HG02623 (cell line): ENCODE measurements at regions not wholly inside any gene's neighbourhood (a gene's known extent, or its start where the extent isn't known, plus 50 kb on each side); places are given as distances from the start of the nearest gene placed in this dataset.

Experiments
- ATAC-seq: cut with Tn5 transposase; IDR thresholded peaks from one replicate; pipeline ENCODE4 v1.9.1; 2021; ENCODE audit warnings: moderate library complexity; ENCODE audit not compliant: unreplicated experiment

GRCh38 chr5:159735749-159736660 lies 180.3 kb upstream of the ADRA1B start:
- no peak for ATAC-seq

GRCh38 chr5:159736844-159737243 lies 179.4 kb upstream of the ADRA1B start:
- ATAC-seq, result no peak

DNA sequence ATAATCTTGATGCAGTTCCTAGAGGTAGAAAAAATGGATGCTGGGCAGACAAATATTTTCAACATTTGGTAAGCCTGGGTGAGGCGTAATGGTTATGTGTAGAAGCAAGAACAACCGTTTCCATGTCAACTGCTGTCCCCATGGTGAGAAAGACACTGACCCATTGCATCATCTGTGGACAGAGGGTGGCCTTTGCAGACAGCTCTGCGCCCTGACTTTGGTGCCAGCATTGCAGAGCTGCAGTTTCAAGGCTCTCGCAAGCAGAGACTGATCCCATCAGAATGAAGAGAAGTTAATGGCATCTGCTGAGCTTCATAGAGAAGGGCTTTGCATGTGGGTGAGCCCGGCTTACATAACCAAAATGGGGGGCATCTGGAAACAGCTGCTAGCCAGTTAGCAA lies 179.0 kb upstream of the ADRA1B start:
- no peak for ATAC-seq

DNA sequence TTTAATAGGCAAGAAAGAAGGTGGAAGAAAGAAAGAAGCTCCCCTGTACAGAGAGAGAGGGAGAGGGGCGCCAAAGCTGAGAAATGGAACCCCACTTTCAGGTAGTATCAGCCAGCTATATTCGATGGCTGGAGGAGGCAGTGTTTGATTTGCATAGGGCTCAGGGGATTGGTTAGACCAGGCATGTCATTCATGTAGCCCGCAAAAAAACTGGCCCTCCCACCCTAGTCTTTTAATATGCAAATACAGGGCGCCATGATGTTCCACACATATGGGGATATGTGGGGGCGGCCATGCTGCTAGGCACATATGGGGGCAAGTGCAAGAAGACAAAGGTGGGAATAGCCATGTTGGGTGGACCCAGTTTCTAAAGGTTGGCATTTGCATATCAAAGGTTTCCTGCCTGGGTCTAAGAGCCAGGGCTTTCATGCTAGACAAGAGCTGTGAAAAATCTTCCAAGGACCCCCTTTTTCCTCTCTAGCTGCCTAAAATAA lies 174.4 kb upstream of the ADRA1B start:
- ATAC-seq, result no peak

- no peak for ATAC-seq
Observed at GRCh38 chr5:159743234-159743633, 173.0 kb upstream of the ADRA1B start.

DNA sequence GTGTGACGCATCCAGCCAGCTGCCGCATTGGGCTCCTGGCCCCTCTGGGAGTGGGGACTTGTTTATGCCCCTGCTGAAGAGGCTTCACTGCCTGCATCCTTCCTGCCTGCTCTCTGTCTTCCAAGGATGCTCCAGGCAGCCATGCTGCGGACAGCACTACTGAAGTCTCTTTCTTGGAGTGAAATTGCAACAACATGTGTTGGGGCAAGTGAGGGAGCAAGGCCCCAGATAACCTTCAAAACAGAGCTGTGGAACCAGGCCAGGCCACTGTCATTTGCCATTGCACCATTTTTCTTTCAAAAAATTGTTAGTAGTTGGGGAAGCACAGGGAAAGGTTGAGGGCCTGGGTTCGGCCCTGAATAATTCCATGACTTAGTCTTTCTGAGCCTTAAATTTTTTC lies 169.6 kb upstream of the ADRA1B start:
- no peak for ATAC-seq

GRCh38 chr5:159749146-159749545 lies 167.1 kb upstream of the ADRA1B start:
- ATAC-seq, result no peak

GRCh38 chr5:159750226-159750625 lies 166.1 kb upstream of the ADRA1B start:
- ATAC-seq, result no peak

- no peak for ATAC-seq
Observed at GRCh38 chr5:159751459-159751858, 164.8 kb upstream of the ADRA1B start.

GRCh38 chr5:159752622-159753275 lies 163.5 kb upstream of the ADRA1B start:
- no peak for ATAC-seq

GRCh38 chr5:159758189-159758588 lies 158.1 kb upstream of the ADRA1B start:
- ATAC-seq, result no peak

GRCh38 chr5:159759791-159760290 lies 156.4 kb upstream of the ADRA1B start:
- ATAC-seq, result no peak

GRCh38 chr5:159762921-159763320 lies 153.4 kb upstream of the ADRA1B start:
- no peak for ATAC-seq

GRCh38 chr5:159763562-159763961 lies 152.7 kb upstream of the ADRA1B start:
- no peak for ATAC-seq

DNA sequence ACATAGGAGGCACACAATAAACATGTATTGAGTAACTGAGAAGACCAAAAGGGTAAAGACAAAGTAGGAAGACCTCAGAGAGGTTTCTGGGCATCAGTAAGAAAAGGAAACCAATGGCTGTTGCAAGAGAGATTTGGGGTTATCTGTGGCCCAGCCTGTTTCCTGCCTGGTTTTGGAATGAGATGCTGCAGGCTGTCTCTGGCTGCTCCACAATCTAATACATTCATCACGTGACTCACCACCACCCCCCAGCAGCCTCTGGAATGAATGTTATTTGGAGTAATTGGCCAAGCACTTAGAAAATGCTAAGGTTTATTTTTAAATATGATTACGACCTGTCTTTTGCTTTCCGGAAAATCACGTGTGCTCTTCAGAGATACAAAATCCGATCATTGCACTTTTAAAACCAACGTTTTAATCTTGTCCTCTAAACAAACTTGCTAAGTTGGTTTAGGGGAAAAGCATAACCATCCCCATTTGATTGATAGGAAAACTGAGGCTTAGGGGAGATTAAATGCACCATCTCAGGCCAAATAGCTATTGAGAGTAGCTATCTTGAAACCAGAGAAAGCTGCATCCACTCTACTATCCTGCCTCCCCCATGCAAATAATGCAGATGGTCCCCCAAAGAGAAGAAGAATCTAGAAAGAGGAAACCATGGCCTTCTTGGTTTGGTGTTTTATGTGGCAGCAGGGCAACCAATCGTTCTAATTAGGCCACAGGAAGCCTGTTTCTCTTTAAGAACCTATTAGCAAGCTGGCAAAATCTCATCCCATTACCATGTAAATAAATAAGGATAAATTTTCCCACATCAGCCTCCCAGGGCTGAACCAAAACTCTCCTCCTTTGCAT lies 151.8 kb upstream of the ADRA1B start:
- ATAC-seq, result no peak

GRCh38 chr5:159765135-159765433 lies 151.2 kb upstream of the ADRA1B start:
- no peak for ATAC-seq

GRCh38 chr5:159765760-159766517 lies 150.3 kb upstream of the ADRA1B start:
- no peak for ATAC-seq

DNA sequence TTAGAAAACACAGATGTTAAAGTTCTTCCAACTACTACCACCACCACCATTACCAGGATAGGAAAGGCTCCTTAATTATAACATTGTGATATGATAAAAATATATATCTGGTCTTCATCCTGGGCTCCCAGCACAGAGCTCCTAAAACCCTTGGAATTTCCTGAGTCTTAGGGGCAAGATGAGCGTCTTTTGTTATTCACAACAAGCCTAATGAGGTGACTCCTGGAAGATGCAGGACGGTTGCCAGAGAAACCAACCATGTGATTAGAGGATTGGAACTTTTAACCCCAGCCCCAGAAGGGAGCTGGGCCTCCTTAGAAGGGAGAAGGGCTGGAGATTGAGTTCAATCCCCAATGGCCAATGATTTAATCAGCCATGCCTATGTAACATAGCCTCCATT lies 148.0 kb upstream of the ADRA1B start:
- ATAC-seq, result no peak

- no peak for ATAC-seq
Observed at GRCh38 chr5:159772698-159773061, 143.6 kb upstream of the ADRA1B start.

DNA sequence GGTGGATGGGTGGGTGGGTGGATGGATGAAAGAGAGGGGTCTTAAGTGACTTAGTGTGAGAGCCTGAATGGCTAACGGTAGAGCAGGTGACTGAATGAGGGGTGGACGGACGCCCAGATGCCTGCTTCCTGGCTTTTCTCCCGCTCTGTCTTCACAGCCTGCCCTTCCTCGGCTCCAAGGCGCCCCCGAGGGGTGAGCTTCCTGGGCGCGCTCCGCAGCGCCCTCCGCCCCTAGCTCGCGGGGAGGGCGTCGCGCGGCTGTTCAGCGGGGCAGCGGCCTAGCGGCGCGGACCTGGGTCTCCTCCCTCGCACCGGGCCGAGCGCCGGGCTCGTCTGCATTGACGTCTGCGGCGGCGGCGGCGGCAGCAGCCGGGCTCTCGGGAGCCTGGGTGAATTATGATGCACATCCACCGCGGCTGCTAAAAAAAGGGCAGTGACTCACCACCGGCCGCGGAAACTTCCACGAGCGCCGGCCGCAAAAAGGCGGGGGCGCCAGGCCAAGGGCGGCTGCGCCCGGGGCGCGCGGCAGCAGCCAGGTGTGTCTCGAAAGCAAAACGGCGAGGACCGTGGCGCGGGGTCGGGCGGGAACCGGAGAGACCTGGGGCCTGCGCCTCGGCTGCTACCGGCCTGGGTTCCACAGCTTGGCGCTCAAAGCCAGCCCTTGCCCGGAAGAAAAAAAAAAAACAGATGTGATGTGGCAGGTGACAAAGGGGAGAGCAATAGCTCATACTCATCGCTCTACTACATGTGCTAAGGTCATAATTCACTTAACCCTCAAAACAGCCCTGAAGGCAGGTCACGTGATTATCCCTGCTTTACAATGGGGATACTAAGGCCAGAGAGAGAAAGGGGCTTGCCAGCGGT lies 143.0 kb upstream of the ADRA1B start:
- peak; percentile 86 for ATAC-seq
